Smooth muscle cell (in vitro differentiated cells): ENCODE measurements at regions not wholly inside any gene's neighbourhood (a gene's known extent, or its start where the extent isn't known, plus 50 kb on each side); places are given as distances from the start of the nearest gene placed in this dataset.

Experiments used
- DNase-seq: peaks from one replicate; lab custom pipeline; 2025; ENCODE audit not compliant: unreplicated experiment; lab: John Stamatoyannopoulos, UW
- H2AFZ ChIP-seq: fragments of 200-600 bp; sonication (generic); 2 replicates; pipeline ENCODE4 v1.6.0; 2016; ENCODE audit warnings: antibody characterized with exemption, low read depth, mild to moderate bottlenecking
- H3F3A ChIP-seq: fragments of 200-600 bp; sonication (generic); 2 replicates; pipeline ENCODE4 v1.6.0; 2017; ENCODE audit warnings: antibody characterized with exemption, low read depth
- H3K27ac ChIP-seq: fragments of 200-600 bp; sonication (generic); 2 replicates; pipeline ENCODE4 v1.5.1; 2016; ENCODE audit warnings: low read depth, mild to moderate bottlenecking
- H3K27me3 ChIP-seq: fragments of 200-600 bp; sonication (generic); 2 replicates; pipeline ENCODE4 v1.6.1; 2016; ENCODE audit warnings: low read depth, mild to moderate bottlenecking
- H3K36me3 ChIP-seq: fragments of 200-600 bp; sonication (generic); 2 replicates; pipeline ENCODE4 v1.5.1; 2016; ENCODE audit warnings: low read depth
- H3K4me1 ChIP-seq: fragments of 200-600 bp; sonication (generic); 2 replicates; pipeline ENCODE4 v1.5.1; 2016; ENCODE audit warnings: low read depth
- H3K4me2 ChIP-seq: fragments of 200-600 bp; sonication (generic); 2 replicates; pipeline ENCODE4 v1.6.0; 2016; ENCODE audit warnings: mild to moderate bottlenecking
- H3K4me3 ChIP-seq: fragments of 200-600 bp; sonication (generic); 2 replicates; pipeline ENCODE4 v1.5.1; 2016; ENCODE audit warnings: mild to moderate bottlenecking
- H3K79me2 ChIP-seq: fragments of 200-600 bp; sonication (generic); 2 replicates; pipeline ENCODE4 v1.6.0; 2016; ENCODE audit warnings: low read depth, mild to moderate bottlenecking
- H3K9ac ChIP-seq: fragments of 200-600 bp; sonication (generic); 2 replicates; pipeline ENCODE4 v1.6.0; 2016; ENCODE audit warnings: low read depth
- H3K9me3 ChIP-seq: fragments of 200-600 bp; sonication (generic); replicated peaks from 2 replicates; pipeline ENCODE4 v1.5.1; 2016; ENCODE audit warnings: low read depth
- H4K20me1 ChIP-seq: fragments of 200-600 bp; sonication (generic); 2 replicates; pipeline ENCODE4 v1.6.0; 2016; ENCODE audit warnings: low read depth
- CTCF ChIP-seq: fragments of 200-600 bp; sonication (generic); IDR thresholded peaks from 2 replicates; pipeline ENCODE4 v1.5.1; 2017; ENCODE audit warnings: borderline replicate concordance, mild to moderate bottlenecking, antibody characterized with exemption; ENCODE audit not compliant: insufficient read depth, poor library complexity, severe bottlenecking
- WGBS: methylation state at CpG from one replicate; pipeline ENCODE4 v1.1.7; 2016; ENCODE audit warnings: low lambda C conversion rate; 5-methylcytosine and 5-hydroxymethylcytosine counted together

GRCh38 chr9:99375481-99375880 lies 153.4 kb downstream of the SEC61B start:
- Histone ChIP-seq H3K36me3 (no peaks in the 10 kb centered on the region), H3K4me2 (no peak overlapping the region), H2AFZ (no peak overlapping the region), H3K9ac (no peak overlapping the region), H3K4me1 (no peaks in the 10 kb centered on the region), H3K27me3 (no peaks in the 10 kb centered on the region), H3K4me3 (no peak overlapping the region), H4K20me1 (no peaks in the 10 kb centered on the region), H3K27ac (no peak overlapping the region), H3K79me2 (no peaks in the 10 kb centered on the region), H3F3A (no peaks in the 10 kb centered on the region), H3K9me3 (no peaks in the 10 kb centered on the region)
- 92% methylated on average over 3 of the region's 3 CpGs for WGBS
- no peak for TF ChIP-seq CTCF
- DNase-seq: no peak

GRCh38 chr9:99377790-99378775 lies 156.0 kb downstream of the SEC61B start:
- Histone ChIP-seq H3K27ac (no peak overlapping the region), H3K9ac (no peak overlapping the region)

GRCh38 chr9:99383536-99383935 lies 161.5 kb downstream of the SEC61B start:
- H2AFZ ChIP-seq: no peak overlapping the region
- no peak overlapping the region for H3K9ac ChIP-seq
- no peak for DNase-seq
- H3K9me3 ChIP-seq: no peaks in the 10 kb centered on the region
- H3K4me2 ChIP-seq: no peak overlapping the region
- H3K4me3 ChIP-seq: no peak overlapping the region
- 26% methylated on average over 2 of the region's 2 CpGs for WGBS
- H4K20me1 ChIP-seq: no peaks in the 10 kb centered on the region
- H3K4me1 ChIP-seq: no peaks in the 10 kb centered on the region
- H3K79me2 ChIP-seq: no peaks in the 10 kb centered on the region
- H3F3A ChIP-seq: peaks cover 7% of the 10 kb centered on the region
- H3K27me3 ChIP-seq: no peaks in the 10 kb centered on the region
- H3K27ac ChIP-seq: no peak overlapping the region
- no peaks in the 10 kb centered on the region for H3K36me3 ChIP-seq
- TF ChIP-seq CTCF: no peak

More at GRCh38 chr9:99377790-99378775, 156.0 kb downstream of the SEC61B start:
- H3K27me3 ChIP-seq: no peaks in the 10 kb centered on the region
- H3K9me3 ChIP-seq: no peaks in the 10 kb centered on the region
- no peaks in the 10 kb centered on the region for H3K4me1 ChIP-seq
- H3K79me2 ChIP-seq: no peaks in the 10 kb centered on the region
- H2AFZ ChIP-seq: no peak overlapping the region
- H4K20me1 ChIP-seq: no peaks in the 10 kb centered on the region
- H3K4me3 ChIP-seq: no peak overlapping the region
- H3F3A ChIP-seq: no peaks in the 10 kb centered on the region
- H3K36me3 ChIP-seq: no peaks in the 10 kb centered on the region
- no peak for TF ChIP-seq CTCF
- DNase-seq: no peak
- H3K4me2 ChIP-seq: no peak overlapping the region
- WGBS: 63% methylated on average over 10 of the region's 10 CpGs
